ENCODE measurements at regions not wholly inside any gene's neighbourhood (a gene's known extent, or its start where the extent isn't known, plus 50 kb on each side); places are given as distances from the start of the nearest gene placed in this dataset.
"Not testable (repeated sequence)": the region's sequence is repeated elsewhere in the genome, so short reads cannot be mapped to it uniquely, and the experiment has no call there.

DNA sequence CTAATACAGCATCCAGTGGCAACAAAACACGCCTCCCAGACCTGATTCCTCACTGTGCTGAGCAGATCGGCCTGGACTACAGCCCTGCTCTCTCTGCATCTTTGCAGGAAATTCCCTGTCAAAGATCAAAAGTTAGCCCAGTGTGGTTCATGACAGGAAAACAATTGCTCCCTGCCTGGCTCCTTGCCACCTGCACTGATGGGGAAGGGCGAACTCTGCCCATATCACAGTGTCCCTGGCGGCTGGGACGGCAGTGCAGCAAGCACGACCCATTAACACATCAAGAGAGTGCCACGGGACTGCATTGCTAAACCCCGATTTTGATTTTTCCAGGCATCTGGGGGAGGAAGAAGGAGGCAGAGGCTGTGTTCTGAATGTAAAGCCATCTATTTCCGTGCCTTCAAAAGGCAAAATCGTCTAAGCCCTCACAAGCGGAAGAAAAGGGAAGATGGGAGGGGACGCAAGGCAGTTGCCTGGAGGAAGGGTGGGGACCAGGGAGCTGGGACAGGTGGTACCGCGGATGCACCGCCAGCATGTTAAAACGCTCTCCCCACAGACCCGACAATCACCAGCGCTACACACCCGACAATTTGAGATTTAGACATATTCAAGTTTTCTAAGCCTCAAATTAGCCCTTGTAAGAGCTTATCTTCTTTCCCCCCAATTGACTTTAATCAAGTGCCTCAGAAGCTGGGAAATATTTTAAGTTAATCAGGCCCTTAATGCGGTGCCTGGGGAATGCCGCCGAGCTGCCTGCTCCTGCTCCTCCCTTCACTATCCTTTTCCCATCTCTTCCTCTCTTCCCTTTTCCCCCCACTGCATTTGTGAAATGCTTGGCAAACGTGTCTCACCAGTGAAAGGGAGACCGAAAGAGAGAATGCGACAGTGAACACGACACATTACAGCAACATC, 238.8 kb upstream of the CDH5 start:
- peak in 2 of 3 donors; percentile 33 to 38 for DNase-seq (ENCODE audit: low read depth in 2 of 3, low spot score in 2 of 3)

DNA sequence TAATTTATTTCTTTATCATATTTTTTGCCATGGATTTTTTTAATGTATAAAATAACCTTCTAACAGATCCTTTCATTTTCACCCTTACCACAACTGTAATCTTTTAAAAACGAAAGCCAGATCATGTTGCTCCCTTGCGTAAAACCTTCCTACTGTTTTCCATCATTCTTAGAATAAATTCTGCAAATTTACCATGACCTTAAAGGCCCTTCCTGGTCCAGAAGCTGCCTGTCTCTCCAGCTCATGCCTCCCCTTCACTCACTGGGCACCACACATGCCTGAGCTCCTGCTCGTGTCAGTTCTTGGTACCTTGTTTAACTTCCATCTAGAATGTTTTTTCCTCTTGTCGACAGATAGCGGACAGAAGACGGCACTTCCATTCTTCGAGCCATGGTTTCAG, 245.0 kb upstream of the CDH5 start:
- DNase-seq (ENCODE audit: low read depth in 2 of 3, low spot score in 2 of 3) = no peak

DNA sequence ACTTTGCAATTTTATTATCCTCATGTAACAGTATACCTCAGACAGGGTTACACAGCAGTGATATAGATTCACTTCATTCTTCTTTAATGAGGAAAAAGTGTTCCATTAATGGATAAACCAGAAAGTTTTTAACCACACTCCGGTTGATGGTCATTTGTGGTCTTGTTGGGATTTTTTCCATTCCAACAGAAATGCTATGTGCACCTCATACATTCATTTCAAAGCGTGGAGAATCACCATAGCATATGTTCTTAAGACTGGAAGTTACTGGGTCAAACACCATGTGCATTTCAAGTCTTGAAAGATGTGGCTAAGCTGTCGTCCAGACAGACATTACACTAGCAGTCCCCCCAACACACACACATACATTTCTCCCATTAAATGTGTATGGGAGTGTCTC, 245.8 kb upstream of the CDH5 start:
- no peak for DNase-seq (ENCODE audit: low read depth in 2 of 3, low spot score in 2 of 3)

DNA sequence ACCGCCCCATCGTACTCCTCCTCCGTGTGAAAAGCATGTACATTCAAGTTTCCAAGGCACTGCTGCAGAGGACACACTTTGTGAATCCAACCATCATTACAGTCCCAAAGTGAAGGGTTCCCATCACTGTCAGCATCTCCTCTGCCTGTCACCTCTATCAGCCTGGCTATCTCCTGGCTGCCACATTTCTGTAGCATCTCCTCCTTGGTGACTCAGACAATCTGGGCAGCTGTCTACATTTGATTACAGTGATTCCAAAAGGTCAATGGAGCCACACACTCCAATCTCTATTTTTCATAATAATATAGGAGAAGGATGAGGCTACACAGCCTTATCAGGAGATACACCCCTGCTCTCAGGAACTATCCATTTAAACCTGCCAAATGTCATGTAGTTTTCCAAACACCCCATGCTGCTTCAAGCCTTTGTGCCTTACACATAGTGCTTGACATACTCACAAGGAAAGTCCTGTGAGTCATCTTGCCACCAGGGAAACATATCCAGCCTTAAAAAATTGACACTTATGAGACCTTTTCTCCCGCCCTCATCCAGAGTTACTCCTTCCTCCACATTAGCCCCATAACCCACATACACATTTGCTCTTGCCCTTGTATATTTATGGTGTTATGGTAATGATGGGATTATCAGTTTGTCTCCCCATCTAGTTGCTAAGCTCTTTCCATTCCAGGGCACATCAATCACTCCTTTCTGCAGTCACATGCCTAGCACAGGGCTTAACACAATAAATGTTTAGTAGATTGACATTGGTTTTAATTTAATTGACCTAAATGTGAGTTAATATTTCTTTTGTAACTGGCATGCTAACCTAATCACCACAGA, 250.1 kb upstream of the CDH5 start:
- no peak for DNase-seq (ENCODE audit: low read depth in 2 of 3, low spot score in 2 of 3)

DNA sequence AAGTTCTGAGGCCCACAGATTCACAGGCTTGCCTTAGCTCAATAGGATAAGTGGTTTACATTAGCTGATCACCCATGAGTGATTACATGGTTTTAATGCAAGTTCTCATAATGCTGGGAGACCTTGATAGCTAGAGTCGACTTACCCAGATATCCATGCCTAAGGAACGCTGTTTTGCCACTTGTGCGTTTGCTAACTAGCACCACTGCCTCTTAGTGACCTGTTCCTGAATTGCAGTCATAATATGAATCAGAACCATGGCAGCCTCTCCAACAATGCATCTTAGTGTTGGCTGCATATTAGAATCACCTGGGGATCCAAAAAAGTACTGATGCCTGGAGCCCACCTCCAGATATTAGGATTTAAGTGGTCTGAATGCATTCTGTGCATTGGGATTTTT, 251.1 kb upstream of the CDH5 start:
- DNase-seq (ENCODE audit: low read depth in 2 of 3, low spot score in 2 of 3) = no peak

DNA sequence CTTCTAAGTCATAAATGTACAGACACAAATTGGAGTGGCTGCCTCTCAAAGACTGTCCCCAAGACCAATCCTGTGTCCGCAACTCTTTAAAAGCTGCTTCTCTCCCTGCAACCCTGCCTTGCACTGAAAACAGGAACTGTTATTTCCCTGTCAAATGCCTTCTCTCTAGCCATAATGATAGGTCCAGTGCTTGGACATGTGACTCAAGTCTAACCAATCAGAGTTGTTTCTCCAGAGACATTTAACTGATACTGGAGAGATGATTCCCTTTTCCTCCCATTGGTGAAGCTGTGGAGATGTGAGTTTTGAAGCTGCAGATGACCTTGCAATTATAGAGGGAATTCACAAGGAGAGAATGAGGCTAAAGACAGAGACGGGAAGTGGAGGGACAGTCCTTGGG, 253.3 kb upstream of the CDH5 start:
- no peak for DNase-seq (ENCODE audit: low read depth in 2 of 3, low spot score in 2 of 3)

DNA sequence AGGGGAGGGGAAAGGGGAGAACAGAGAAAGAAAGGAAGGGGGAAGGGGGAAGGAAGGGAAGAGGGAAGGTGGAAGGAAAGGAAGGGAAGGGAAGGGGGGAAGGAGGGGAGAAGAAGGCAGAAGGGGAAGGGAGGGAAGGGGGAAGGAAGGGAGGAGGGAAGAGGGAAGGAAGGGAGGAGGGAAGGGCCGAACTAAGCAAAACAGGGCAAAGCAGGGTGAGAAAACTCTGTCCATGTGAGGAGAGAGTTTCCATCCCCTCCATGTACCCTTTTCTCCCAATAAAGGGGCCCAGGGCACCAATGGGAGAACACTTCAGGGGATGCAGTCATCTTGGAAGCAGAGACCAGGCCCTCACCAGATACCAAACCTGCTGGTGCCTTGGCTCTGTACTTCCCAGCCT, 256.8 kb upstream of the CDH5 start:
- DNase-seq (ENCODE audit: low read depth in 2 of 3, low spot score in 2 of 3) = no peak

DNA sequence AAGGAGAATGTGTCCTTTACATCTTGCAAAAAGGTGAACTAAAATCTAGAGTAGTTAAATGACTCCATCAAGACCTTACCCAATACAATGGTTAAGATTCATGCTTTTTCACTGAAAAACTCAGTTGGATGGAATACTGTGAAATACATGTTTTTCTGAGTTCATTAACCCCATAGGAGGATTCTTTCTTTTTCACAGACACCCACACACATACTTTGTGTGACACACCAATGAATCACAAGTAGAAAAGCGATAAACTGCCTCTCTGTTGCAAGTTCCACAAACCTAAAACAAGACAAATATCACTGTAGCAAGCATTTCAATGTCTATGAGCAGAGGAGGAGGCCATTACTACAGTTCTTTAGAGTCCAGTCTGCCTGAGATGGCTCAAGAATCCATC, 258.8 kb upstream of the CDH5 start:
- DNase-seq (ENCODE audit: low read depth in 2 of 3, low spot score in 2 of 3) = no peak

DNA sequence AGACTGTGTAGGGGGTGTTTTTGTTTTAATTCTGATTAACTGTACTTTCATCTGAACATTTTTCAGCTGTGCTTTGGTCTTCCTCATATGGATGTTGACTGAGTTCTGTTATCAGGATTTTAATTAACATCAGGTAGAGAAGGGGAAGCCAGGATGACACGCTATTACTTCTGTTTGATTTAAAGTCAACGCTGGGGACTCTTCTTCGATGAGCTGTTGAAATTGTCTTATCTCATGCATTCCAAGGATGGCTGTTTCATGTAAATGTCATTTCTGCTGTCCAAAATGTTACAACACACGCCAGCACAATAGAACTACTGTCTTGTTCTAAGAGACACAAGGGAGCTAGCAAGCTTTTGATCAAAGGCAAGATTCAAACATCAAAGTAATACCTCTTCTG, 263.3 kb upstream of the CDH5 start:
- DNase-seq (ENCODE audit: low read depth in 2 of 3, low spot score in 2 of 3) = no peak

DNA sequence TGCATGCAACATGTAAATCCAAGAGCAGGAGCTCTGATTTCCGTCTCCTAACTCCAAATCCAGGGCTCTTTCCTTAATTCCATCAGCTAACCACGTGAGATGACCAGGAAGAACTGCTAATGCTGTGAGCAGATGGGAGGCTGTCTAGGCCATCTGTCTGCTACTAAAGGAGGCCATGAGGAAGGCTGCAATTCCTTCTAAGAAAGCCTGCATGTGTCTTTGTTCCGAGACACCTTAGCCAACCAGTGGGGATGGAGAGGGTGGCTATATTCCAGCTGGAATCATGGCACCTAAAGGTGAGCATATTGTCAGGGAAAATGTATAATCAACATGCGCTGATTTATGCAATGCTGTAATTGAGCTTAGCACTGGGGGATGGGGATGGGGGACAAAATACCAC, 267.2 kb upstream of the CDH5 start:
- DNase-seq (ENCODE audit: low read depth in 2 of 3, low spot score in 2 of 3) = no peak

DNA sequence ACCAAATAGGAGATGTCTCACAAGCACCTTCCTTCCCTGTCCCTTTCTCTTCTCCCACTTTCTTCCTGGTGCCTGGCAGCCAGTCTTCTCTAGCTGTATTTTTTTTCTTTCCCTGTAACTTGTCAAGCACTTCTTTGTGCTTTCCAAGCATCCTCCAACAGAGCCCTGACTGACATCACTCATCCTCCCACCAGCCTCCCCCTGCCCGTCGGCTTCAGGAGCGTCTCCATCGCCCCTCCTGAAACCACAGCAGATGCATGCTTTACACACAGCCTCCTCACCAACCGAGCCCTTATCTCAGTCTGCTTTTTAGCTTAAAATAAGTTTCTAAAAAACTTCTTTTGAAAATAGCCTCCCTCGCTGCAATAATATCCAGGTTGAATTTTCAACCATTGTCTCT, 268.7 kb upstream of the CDH5 start:
- DNase-seq (ENCODE audit: low read depth in 2 of 3, low spot score in 2 of 3) = no peak

DNA sequence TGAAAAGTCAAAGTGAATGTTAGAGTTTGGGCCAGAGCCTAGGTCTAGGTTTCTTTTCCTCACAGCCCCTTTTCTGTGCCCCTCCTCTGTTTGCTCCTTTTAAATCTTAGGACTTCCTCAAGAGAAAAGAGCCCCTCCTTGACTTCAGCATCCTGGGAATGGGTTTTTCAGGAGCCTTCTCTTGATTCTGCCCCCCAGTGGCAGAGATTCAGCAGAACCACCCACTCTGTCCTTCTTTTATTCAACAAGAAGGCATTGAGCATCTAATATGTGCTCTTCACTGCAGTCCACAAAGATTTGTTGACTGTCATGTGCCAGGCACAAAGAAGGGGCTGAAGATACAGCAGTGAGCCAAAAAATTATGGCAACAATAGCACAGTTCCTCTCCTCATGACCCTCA, 270.8 kb upstream of the CDH5 start:
- no peak for DNase-seq (ENCODE audit: low read depth in 2 of 3, low spot score in 2 of 3)

DNA sequence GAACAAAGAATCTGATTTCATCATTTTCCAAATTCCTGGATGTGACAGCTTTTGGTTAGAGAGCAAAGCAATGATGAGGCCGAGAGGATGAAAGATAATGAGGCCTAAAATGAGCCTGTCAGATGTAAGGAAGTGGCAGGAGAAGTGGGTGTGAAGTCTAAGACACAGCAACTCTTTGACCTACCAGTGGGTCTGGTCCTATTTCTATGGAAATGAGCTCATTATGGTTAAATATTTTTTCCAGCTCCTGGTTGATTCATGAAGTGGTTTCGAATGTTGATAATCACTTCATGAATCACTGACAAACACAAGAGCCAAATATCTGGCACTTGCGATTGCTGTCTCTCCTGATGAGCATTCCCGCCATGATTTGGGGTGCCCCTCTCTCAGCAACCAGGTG, 273.3 kb upstream of the CDH5 start:
- no peak for DNase-seq (ENCODE audit: low read depth in 2 of 3, low spot score in 2 of 3)

DNA sequence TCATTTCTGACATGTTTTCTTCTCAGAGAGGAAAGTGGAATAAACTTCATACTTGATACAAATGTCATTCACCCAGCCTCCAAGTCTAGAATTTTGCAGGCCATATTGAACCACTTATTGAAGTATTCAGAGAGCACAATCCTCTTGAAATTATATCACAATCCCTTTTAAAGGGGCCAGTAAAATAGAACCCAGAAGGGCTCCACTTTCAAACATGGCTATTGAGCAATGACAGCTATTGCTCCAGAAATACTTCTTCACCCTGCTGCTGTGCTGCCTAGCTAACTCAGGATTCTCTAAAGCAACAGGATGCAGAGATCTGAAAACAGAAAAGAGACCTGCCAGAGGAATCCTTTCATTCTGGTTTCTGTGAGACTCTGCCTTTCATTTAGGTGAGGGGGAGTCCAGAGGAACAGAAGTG, 275.0 kb upstream of the CDH5 start:
- no peak for DNase-seq (ENCODE audit: low read depth in 2 of 3, low spot score in 2 of 3)

DNA sequence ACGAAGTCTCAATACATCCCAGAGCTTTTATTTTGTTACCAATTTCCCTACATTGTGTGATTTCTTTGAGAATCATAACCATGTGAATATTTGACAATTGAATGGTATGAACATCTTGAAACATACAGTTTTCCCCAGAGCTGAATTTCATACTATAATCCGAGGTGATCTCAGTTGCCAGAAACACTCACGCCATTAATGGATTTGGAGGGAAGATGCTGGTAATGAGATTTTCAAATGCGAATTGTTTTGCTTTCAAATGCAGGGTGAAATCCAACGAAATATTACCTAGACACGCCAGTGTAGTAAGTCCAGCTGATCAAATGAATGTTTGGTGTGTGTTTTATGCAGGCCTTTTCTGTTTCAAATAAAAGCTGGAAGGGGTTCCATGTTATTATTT, 277.8 kb upstream of the CDH5 start:
- DNase-seq (ENCODE audit: low read depth in 2 of 3, low spot score in 2 of 3) = no peak

DNA sequence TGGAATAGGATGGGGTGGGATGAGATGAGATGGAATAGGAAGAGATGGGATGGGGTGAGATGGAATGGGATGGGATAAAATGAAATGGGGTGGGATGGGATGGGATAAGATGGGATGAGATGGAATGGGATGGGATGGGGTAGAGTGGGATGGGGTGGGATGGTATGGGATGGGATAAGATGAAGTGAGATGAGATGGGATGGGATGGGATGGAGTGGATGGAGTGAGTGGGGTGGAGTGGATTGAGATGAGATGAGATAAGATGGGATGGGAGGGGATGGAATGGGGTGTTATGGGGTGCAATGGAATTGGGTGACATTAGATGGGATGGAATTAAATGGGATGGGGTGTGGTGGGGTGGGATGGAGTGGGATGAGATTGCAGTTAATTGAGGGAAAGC, 279.2 kb upstream of the CDH5 start:
- no peak for DNase-seq (ENCODE audit: low read depth in 2 of 3, low spot score in 2 of 3)

DNA sequence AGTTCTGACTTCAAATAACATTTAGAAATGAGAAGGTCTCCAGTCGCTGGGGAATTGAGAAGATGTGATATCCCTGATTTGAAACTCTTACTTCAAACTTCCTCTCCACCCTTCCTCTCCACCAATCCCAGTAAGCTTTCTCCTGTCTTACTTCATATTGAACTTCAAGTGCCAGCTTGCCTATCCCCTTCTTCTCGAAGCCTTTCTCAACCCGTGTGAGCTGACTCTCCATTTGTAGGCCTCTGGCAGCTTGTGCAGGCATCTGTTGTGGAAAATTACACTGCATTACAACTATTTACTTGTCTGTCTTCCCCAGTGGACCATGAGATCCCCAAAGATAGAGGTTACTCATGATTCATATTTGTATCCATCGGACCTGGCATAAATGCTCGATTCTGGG, 280.8 kb upstream of the CDH5 start:
- no peak for DNase-seq (ENCODE audit: low read depth in 2 of 3, low spot score in 2 of 3)

DNA sequence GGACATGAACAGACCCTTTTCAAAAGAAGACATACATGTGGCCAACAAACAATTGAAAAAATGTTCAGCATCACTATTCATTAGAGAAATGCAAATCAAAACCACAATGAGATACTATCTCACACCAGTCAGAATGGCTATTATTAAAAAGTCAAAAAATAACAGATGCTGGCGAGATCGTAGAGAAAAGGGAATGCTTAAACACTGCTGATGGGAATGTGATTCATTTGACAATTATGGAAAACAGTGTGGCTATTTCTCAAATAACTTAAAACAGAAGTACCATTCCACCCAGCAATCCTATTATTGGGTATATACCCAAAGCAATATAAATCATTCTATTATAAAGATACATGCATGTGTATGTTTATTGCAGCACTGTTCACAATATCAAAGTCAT, 281.8 kb upstream of the CDH5 start:
- not testable (repeated sequence) for DNase-seq (ENCODE audit: low read depth in 2 of 3, low spot score in 2 of 3)

DNA sequence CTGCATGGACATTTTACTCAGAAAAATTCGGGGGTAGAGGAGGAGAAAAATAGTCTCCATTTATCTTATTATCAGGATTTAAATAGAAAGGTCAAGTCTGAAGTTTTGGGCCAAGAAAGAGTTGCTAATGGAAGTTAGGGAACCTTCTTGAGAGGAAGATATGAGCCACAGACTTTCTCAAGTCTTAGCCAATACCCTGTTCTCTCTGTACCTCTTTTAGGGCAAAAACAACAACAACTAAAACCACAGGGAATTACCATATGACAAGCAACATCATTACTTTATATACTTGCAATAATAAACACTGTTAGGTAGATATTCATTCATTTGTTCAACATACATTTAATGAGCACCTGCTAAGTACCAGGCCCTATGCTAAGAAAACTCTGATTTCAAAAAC, 282.2 kb upstream of the CDH5 start:
- DNase-seq (ENCODE audit: low read depth in 2 of 3, low spot score in 2 of 3) = no peak

DNA sequence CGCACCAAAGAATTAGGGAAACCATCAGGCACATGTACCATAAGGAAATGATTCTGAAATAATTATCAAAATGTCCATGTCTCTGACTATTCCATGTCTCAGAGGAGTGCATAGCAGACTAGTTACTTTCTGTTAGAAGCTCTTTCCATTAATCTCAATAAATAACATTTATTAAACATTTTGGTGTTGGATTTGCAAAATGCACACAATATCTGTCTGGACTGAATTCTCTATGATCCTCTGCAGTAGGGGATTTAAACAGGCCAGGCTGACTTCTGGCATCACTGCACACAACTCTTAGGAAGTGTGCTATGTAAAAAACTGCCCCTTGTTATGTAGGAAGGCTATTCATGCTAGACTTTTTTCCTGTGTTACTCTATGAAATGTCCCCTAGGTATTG, 283.3 kb upstream of the CDH5 start:
- DNase-seq (ENCODE audit: low read depth in 2 of 3, low spot score in 2 of 3) = no peak

DNA sequence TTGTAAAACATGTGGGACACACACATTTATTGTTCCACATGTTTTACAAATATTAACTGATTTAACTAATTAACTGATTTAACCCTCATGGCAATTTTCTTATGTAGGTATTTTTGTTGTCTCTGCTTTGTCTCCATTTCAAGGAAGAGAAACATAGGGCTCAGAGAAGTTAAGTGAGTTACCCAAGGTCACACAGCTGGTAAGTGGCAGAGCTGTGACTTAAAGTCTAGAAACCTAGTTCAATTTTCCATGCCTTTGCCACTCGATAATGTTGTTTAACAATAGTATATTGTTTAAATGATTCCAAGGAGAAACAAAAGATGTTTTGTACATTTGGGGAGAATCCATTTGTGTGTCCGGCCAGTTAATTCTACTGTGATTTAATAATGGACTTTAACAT, 284.1 kb upstream of the CDH5 start:
- no peak for DNase-seq (ENCODE audit: low read depth in 2 of 3, low spot score in 2 of 3)

DNA sequence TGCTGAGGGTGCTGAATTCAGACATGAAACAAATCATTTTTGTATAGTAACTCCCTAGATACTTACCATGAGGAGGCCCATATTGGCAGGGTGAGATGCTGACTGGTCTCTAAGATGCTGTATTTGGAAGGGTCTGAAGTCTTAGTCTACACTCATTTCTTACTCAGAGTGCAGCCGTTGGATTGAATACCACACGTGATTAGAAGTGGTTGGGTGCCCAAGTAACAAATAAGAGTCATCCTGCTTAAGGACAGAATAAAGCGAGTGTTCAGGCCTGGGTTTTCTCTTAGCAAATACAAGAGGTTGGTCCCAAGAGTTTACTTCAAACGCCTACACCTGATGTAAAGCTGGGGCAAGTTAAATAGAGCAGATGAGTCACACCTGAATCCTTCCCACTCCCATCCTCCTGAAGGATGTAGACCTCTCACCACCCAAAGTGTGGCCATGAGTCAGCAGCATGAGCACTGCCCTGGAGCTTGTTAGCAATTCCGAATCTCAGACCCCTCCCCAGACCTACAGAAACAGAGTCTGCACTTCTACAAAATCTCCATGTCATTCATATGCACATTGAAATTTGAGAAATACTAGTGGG, 284.6 kb upstream of the CDH5 start:
- no peak for DNase-seq (ENCODE audit: low read depth in 2 of 3, low spot score in 2 of 3)

Measured in hematopoietic multipotent progenitor cell (in vitro differentiated cells).